MM.1S (cell line): ENCODE measurements at regions not wholly inside any gene's neighbourhood (a gene's known extent, or its start where the extent isn't known, plus 50 kb on each side); places are given as distances from the start of the nearest gene placed in this dataset.

Experiments
- EZH2 ChIP-seq: fragments of 300-600 bp; sonication (generic); optimal IDR thresholded peaks from 2 replicates; pipeline ENCODE3; 2017; ENCODE audit warnings: low read depth, mild to moderate bottlenecking, antibody characterized with exemption, low read length, mixed read lengths
- TF ChIP-seq, protein P1 (sequence below): fragments of 300-600 bp; sonication (generic); IDR thresholded peaks from 2 replicates; pipeline ENCODE4 v1.5.1; 2016; ENCODE audit warnings: antibody characterized with exemption, low read length, mixed read lengths

DNA sequence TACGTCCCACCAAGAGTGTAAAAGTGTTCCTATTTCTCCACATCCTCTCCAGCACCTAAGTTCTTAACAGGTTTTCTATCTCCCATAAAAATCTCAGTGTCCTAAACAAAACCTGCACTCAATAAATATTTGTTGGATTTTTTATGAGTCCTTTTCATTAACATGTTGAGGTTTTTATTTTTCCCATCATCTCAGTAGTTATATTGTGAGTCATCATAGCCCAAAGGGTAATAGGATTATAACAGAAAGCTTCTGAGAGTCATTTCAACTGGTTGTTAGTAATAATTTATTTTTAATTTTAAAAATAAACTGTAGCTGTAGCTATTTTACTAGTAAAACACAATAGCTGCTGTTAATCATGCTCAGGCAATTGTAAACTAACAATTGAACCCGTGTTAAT is 331.6 kb upstream of the SLC30A5 start:
- TF ChIP-seq, protein P1, sequence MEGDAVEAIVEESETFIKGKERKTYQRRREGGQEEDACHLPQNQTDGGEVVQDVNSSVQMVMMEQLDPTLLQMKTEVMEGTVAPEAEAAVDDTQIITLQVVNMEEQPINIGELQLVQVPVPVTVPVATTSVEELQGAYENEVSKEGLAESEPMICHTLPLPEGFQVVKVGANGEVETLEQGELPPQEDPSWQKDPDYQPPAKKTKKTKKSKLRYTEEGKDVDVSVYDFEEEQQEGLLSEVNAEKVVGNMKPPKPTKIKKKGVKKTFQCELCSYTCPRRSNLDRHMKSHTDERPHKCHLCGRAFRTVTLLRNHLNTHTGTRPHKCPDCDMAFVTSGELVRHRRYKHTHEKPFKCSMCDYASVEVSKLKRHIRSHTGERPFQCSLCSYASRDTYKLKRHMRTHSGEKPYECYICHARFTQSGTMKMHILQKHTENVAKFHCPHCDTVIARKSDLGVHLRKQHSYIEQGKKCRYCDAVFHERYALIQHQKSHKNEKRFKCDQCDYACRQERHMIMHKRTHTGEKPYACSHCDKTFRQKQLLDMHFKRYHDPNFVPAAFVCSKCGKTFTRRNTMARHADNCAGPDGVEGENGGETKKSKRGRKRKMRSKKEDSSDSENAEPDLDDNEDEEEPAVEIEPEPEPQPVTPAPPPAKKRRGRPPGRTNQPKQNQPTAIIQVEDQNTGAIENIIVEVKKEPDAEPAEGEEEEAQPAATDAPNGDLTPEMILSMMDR = no peak
- no peak for TF ChIP-seq EZH2
